ENCODE measurements at regions not wholly inside any gene's neighbourhood (a gene's known extent, or its start where the extent isn't known, plus 50 kb on each side); places are given as distances from the start of the nearest gene placed in this dataset.

- no peak for TF ChIP-seq CTCF (conservative IDR thresholded peaks at IDR 0.05)
- no peak for TF ChIP-seq ZFX (IDR thresholded peaks at IDR 0.05)
- H3K27ac ChIP-seq = no peak overlapping the region
These were observed 507.8 kb upstream of the NMUR2 start for GRCh38 chr5:152912924-152913323.

- no peak overlapping the region for H3K27ac ChIP-seq
- TF ChIP-seq ZFX (IDR thresholded peaks at IDR 0.05) (no peak), CTCF (conservative IDR thresholded peaks at IDR 0.05) (no peak)
These were observed 527.5 kb upstream of the NMUR2 start for GRCh38 chr5:152932621-152933020.

GRCh38 chr5:152933056-152933455 lies 528.0 kb upstream of the NMUR2 start:
- H3K27ac ChIP-seq = no peak overlapping the region
- TF ChIP-seq CTCF (conservative IDR thresholded peaks at IDR 0.05) = no peak
- TF ChIP-seq ZFX (IDR thresholded peaks at IDR 0.05) = no peak

- TF ChIP-seq CTCF (conservative IDR thresholded peaks at IDR 0.05) = no peak
- no peak for TF ChIP-seq ZFX (IDR thresholded peaks at IDR 0.05)
- H3K27ac ChIP-seq = no peak overlapping the region
These were observed 533.6 kb upstream of the NMUR2 start for GRCh38 chr5:152938630-152939029.

GRCh38 chr5:152942633-152943336 lies 537.7 kb upstream of the NMUR2 start:
- no peak overlapping the region for H3K27ac ChIP-seq
- TF ChIP-seq CTCF (conservative IDR thresholded peaks at IDR 0.05) (no peak), ZFX (IDR thresholded peaks at IDR 0.05) (no peak)

GRCh38 chr5:152953788-152954483 lies 536.5 kb upstream of the GRIA1 start:
- no peak overlapping the region for H3K27ac ChIP-seq
- TF ChIP-seq ZFX (IDR thresholded peaks at IDR 0.05) = no peak
- no peak for TF ChIP-seq CTCF (conservative IDR thresholded peaks at IDR 0.05)

GRCh38 chr5:152956943-152957613 lies 533.4 kb upstream of the GRIA1 start:
- TF ChIP-seq CTCF (conservative IDR thresholded peaks at IDR 0.05) = no peak
- no peak for TF ChIP-seq ZFX (IDR thresholded peaks at IDR 0.05)
- no peak overlapping the region for H3K27ac ChIP-seq

Measured in C4-2B (cell line).